ENCODE measurements at regions not wholly inside any gene's neighbourhood (a gene's known extent, or its start where the extent isn't known, plus 50 kb on each side); places are given as distances from the start of the nearest gene placed in this dataset.

DNA sequence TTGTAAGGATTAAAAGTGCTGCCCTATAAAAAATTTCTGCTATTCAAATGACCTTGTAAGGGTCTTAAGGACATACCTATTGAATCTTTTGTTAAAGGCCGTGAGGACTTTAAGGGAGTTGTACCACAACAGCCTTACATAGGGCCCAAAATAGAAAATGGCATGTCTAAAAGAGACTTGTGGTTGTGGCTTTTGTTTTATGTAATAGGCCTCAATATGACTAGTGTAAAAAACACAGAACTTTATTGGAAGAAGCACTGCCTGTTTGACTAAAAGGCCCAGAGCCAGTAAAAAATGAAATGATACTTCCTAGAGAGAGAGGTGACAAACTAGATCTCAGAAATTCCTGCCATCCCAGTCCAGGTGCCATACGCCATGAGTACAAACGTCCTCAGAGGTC, 286.6 kb downstream of the SEMA3D start:
- TF ChIP-seq, protein P1, sequence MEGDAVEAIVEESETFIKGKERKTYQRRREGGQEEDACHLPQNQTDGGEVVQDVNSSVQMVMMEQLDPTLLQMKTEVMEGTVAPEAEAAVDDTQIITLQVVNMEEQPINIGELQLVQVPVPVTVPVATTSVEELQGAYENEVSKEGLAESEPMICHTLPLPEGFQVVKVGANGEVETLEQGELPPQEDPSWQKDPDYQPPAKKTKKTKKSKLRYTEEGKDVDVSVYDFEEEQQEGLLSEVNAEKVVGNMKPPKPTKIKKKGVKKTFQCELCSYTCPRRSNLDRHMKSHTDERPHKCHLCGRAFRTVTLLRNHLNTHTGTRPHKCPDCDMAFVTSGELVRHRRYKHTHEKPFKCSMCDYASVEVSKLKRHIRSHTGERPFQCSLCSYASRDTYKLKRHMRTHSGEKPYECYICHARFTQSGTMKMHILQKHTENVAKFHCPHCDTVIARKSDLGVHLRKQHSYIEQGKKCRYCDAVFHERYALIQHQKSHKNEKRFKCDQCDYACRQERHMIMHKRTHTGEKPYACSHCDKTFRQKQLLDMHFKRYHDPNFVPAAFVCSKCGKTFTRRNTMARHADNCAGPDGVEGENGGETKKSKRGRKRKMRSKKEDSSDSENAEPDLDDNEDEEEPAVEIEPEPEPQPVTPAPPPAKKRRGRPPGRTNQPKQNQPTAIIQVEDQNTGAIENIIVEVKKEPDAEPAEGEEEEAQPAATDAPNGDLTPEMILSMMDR (IDR thresholded peaks at IDR 0.05; ENCODE audit: borderline replicate concordance, extremely low read depth, low read length, poor library complexity, severe bottlenecking): no peak
- TF ChIP-seq EZH2 (IDR thresholded peaks at IDR 0.05; ENCODE audit: borderline replicate concordance, low read depth, low read length, severe bottlenecking): no peak

Measured in DND-41 (cell line).